GM18499 (cell line): ENCODE measurements at regions not wholly inside any gene's neighbourhood (a gene's known extent, or its start where the extent isn't known, plus 50 kb on each side); places are given as distances from the start of the nearest gene placed in this dataset.

Source experiments
- ATAC-seq: cut with Tn5 transposase; IDR thresholded peaks from one replicate; pipeline ENCODE4 v1.9.1; 2021; ENCODE audit warnings: moderate number of reproducible peaks; ENCODE audit not compliant: insufficient read depth, unreplicated experiment

- no peak for ATAC-seq
These were observed 217.0 kb downstream of the OSR1 start for GRCh38 chr2:19141234-19142004.

- no peak for ATAC-seq
These were observed 217.8 kb downstream of the OSR1 start for GRCh38 chr2:19140463-19141208.

- no peak for ATAC-seq
These were observed 219.0 kb downstream of the OSR1 start for GRCh38 chr2:19139386-19139785.

GRCh38 chr2:19138264-19138825 lies 220.1 kb downstream of the OSR1 start:
- ATAC-seq: no peak

GRCh38 chr2:19137433-19137832 lies 221.0 kb downstream of the OSR1 start:
- no peak for ATAC-seq

GRCh38 chr2:19132967-19133366 lies 225.5 kb downstream of the OSR1 start:
- ATAC-seq: no peak

GRCh38 chr2:19131871-19132270 lies 226.6 kb downstream of the OSR1 start:
- no peak for ATAC-seq

GRCh38 chr2:19128148-19128547 lies 230.3 kb downstream of the OSR1 start:
- ATAC-seq: no peak

- no peak for ATAC-seq
These were observed 230.8 kb downstream of the OSR1 start for GRCh38 chr2:19127616-19128015.

GRCh38 chr2:19125901-19126680 lies 232.3 kb downstream of the OSR1 start:
- ATAC-seq: no peak

- ATAC-seq: no peak
These were observed 234.3 kb downstream of the OSR1 start for GRCh38 chr2:19124135-19124534.

GRCh38 chr2:19123556-19123955 lies 234.9 kb downstream of the OSR1 start:
- ATAC-seq: no peak

- ATAC-seq: no peak
These were observed 236.2 kb downstream of the OSR1 start for GRCh38 chr2:19122220-19122619.

- ATAC-seq: no peak
These were observed 237.3 kb downstream of the OSR1 start for GRCh38 chr2:19120941-19121750.

GRCh38 chr2:19120181-19120580 lies 238.2 kb downstream of the OSR1 start:
- no peak for ATAC-seq

- ATAC-seq: no peak
These were observed 239.0 kb downstream of the OSR1 start for GRCh38 chr2:19119326-19120001.

- ATAC-seq: no peak
These were observed 241.5 kb downstream of the OSR1 start for GRCh38 chr2:19116918-19117317.

- no peak for ATAC-seq
These were observed 243.6 kb downstream of the OSR1 start for GRCh38 chr2:19114754-19115231.

GRCh38 chr2:19114126-19114525 lies 244.3 kb downstream of the OSR1 start:
- no peak for ATAC-seq
